Activated T-cell treated with anti-CD3 and anti-CD28 coated beads, Interleukin-2, amount 50 U/mL, for 72 hours (primary cell): ENCODE measurements at regions not wholly inside any gene's neighbourhood (a gene's known extent, or its start where the extent isn't known, plus 50 kb on each side); places are given as distances from the start of the nearest gene placed in this dataset.

ENCODE experiments used
- ATAC-seq, 2 donors: fragments of 150-1000 bp; cut with Tn5 transposase; replicated peaks in 1 of 2; 2 replicates each; pipeline ENCODE4 v1.10.0; 2021; ENCODE audit warnings: moderate library complexity in 2 of 2, mild to moderate bottlenecking in 1 of 2
- DNase-seq, 2 donors: peaks; one replicate each; pipeline ENCODE4 v3.0.0; 2021 to 2022; ENCODE audit warnings: mixed read lengths in 1 of 2
- H3K27ac Mint-ChIP-seq: one replicate; pipeline ENCODE4 v1.8.0; 2022; ENCODE audit warnings: mild to moderate bottlenecking, moderate library complexity, mixed read lengths
- H3K27me3 Mint-ChIP-seq: one replicate; pipeline ENCODE4 v1.8.0; 2022; ENCODE audit warnings: low read depth, mixed read lengths
- H3K36me3 Mint-ChIP-seq, 2 donors: one replicate each; pipeline ENCODE4 v1.8.0; 2022; ENCODE audit warnings: mixed read lengths in 2 of 2, mild to moderate bottlenecking in 1 of 2; ENCODE audit not compliant: insufficient read depth in 2 of 2
- H3K4me1 Mint-ChIP-seq: one replicate; pipeline ENCODE4 v1.8.0; 2022; ENCODE audit warnings: low read depth, mixed read lengths
- H3K4me3 Mint-ChIP-seq, 2 donors: one replicate each; pipeline ENCODE4 v1.8.0; 2022; ENCODE audit warnings: mild to moderate bottlenecking in 2 of 2, mixed read lengths in 2 of 2, moderate library complexity in 2 of 2
- H3K9me3 Mint-ChIP-seq, 2 donors: one replicate each; pipeline ENCODE4 v1.8.0; 2022; ENCODE audit warnings: mixed read lengths in 2 of 2

DNA sequence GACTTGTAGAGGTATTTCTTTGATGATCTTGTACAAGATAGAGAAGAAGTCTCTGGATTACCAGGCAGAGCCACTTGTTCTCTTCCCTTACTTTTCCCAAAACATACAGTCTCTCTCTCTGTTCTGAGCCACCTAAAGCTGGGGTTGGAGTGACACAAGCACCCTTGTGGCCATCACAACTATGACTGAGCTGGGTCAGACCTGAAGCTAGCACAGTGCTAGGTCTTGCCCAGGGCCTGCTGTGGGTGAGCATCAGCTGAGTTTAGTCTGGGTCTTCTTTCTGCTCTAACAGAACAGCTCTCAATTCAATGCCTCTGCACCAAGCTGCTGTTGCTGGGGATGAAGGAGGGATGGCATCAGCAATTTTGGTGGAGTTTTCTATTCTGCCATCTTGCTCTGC, 110.2 kb downstream of the HTR1B start:
- DNase-seq, result no peak
- Mint-ChIP-seq H3K4me3 (no peak overlapping the region), H3K36me3 (no peaks in the 10 kb centered on the region), H3K4me1 (no peaks in the 10 kb centered on the region), H3K27me3 (no peaks in the 10 kb centered on the region), H3K27ac (no peak overlapping the region), H3K9me3 (peaks cover 2% of the 10 kb centered on the region in 2 donors)
- ATAC-seq, result no peak

DNA sequence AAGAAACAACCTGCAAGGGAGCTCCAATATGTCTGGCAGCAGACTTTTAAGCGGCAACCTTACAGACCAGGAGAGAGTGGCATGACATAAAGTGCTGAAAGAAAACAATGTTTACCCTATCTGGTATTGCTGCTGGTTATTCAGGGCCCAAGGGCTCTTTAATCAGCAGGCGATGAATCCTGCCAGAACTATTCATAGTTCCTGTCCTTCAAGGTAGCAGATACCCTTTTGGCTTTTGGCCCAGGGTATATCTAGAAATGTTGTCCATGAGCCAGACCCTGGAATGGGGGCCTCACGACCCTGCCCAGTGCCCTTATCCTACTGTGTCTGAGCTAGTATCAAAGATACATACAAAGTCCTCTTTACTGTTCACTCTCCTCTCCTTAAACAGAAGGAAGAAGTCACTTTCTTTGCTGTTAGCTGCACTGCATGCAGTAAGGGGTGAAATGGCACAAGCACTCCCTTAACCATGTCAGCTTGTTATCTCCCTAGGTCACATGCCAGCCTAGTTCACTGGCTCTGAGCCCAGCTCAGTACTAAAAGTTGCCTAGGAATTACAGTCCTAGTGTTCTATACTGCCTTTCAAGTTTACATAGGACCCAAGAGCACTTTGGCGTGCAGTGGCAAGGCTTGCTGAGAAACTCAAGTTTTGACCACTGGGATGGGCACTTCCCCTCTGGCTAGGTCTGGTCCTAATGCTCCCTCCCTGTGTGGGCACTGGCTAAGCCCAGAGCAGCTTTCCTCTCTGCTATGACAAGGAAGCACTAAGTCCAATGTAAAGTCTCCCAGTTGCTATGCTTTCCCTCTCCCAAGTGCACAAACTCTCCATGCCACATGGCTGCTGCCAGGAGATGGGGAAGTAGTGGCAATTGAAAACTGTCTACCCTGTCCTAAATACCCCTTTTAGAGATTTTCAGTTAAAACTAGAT, 122.0 kb downstream of the HTR1B start:
- Mint-ChIP-seq H3K36me3 (no peaks in the 10 kb centered on the region), H3K27me3 (no peaks in the 10 kb centered on the region), H3K4me3 (no peak overlapping the region), H3K4me1 (no peaks in the 10 kb centered on the region), H3K27ac (no peak overlapping the region), H3K9me3 (peaks cover 2 to 3% of the 10 kb centered on the region in 2 donors)
- ATAC-seq (no peak), DNase-seq (no peak)

DNA sequence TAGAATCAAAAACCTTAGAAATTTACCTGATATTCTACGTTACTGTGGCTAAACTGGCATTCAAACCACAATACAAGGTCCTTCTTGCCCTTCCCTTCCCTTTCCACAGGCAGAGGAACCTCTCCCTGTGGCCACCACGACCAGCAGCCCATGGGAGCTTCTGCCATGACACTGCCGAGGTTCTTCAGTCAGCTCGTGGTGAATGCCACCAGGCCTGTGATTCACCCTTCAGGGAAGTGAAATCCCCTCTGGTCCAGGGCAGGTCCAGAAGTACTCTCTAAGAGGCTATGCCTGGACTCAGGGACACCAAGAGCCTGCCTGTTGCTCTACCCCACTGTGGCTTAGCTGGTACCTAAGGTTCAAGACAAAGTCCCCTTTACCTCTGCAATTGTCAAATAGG, 123.0 kb downstream of the HTR1B start:
- ATAC-seq (no peak), DNase-seq (no peak)
- Mint-ChIP-seq H3K27ac (no peak overlapping the region), H3K4me1 (no peaks in the 10 kb centered on the region), H3K9me3 (peaks cover 2 to 3% of the 10 kb centered on the region in 2 donors), H3K27me3 (no peaks in the 10 kb centered on the region), H3K36me3 (no peaks in the 10 kb centered on the region), H3K4me3 (no peak overlapping the region)

DNA sequence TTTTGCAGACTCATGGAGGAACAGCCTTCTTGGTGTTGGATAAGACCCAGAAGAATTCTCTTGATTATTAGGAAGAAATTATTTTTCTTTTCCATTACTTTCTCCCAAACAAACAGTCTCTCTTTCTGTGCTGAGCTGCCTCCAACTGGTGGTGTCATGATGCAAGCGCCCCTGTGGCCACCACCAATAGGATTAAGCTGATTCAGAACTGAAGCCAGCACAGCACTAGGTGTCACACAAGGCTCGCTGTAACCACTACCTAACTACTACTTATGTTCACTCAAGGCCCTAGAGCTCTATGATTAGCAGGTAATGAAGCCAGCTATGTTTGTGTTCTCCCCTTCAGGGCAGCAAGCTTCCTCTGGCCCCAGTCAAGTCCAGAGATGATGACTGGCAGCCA, 123.4 kb downstream of the HTR1B start:
- H3K9me3 Mint-ChIP-seq, result peaks cover 2 to 5% of the 10 kb centered on the region in 2 donors
- H3K4me1 Mint-ChIP-seq, result no peaks in the 10 kb centered on the region
- H3K36me3 Mint-ChIP-seq, result no peaks in the 10 kb centered on the region
- DNase-seq, result no peak
- H3K4me3 Mint-ChIP-seq, result no peak overlapping the region
- no peak for ATAC-seq
- H3K27me3 Mint-ChIP-seq, result no peaks in the 10 kb centered on the region
- H3K27ac Mint-ChIP-seq, result no peak overlapping the region

DNA sequence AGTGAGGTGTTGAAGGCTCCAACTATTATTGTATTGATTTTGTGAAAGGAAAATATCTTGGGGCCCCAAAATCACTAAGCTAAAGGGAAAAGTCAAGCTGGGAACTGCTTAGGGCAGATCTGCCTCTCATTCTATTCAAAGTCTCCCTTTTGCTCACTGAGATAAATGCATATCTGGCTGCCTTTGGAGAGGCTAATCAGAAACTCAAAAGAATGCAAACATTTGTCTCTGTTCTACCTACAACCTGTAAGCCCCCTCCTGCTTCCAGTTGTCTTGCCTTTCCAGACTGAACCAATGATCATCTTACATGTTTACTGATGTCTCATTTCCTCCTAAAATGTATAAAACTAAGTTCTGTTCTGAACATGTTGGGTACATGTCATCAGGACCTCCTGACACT, 125.9 kb downstream of the HTR1B start:
- Mint-ChIP-seq H3K4me3 (no peak overlapping the region), H3K4me1 (no peaks in the 10 kb centered on the region), H3K36me3 (peaks cover 0 to 2% of the 10 kb centered on the region in 2 donors), H3K27ac (no peak overlapping the region), H3K27me3 (no peaks in the 10 kb centered on the region), H3K9me3 (peaks cover 3 to 6% of the 10 kb centered on the region in 2 donors)
- no peak for ATAC-seq
- no peak for DNase-seq

DNA sequence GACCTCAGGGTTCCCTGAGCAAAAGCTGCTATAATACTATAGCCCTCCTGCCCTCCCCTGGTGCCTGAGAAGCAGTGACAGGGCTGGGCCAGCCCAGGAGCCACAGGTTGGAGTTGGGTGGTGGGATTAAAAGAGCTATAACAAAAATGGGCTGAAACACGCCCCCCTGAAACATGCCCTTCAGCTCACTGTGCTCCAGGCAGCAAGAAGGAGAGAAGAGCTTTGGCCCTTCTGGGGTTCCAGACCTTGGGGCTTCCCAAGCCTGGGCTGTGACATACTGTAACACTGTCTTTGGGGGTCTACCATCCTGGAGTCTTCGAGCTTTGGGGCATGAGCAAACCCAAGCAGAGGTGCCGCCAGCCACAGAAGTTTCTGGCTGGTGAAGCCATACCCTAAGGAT, 129.2 kb downstream of the HTR1B start:
- H3K9me3 Mint-ChIP-seq, result peaks cover 2 to 3% of the 10 kb centered on the region in 2 donors
- H3K27me3 Mint-ChIP-seq, result no peaks in the 10 kb centered on the region
- DNase-seq, result no peak
- no peaks in the 10 kb centered on the region for H3K4me1 Mint-ChIP-seq
- no peak for ATAC-seq
- H3K27ac Mint-ChIP-seq, result no peak overlapping the region
- peaks cover 0 to 2% of the 10 kb centered on the region in 2 donors for H3K36me3 Mint-ChIP-seq
- H3K4me3 Mint-ChIP-seq, result no peak overlapping the region

DNA sequence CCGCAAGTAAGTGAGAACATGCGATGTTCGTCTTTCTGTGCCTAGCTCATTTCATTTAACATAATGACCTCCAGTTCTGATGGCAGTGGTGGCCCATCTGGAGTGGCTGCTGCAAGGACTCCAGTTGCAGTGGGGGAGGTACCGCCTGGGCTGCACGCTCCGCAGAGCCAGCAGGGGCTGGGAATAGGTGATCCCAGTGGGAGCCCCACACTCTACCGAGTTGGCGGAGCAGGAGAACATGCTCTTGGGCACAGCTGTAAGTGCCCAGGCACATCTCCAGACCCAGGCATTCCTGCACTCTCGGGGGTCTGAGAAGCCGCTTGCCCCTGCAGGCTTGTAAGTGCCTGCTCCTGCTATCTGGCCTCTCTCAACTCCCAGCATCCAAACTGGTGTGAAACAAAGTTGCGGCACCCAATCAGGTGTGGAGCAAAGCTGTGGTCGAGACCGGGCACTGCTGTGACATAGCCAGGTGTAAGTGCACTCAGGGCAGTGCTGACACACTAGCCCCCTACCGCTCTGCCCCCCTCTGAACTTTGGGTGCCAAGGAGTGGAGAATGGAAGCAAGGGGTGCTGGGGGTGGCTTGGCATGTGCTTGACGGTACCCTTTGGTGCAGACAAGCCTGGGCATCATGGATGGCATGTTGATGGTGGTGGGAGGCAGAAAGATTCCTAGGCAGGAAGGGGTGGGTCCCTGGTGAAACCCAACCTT, 130.2 kb downstream of the HTR1B start:
- no peak for ATAC-seq
- H3K4me3 Mint-ChIP-seq, result no peak overlapping the region
- peaks cover 2 to 3% of the 10 kb centered on the region in 2 donors for H3K9me3 Mint-ChIP-seq
- H3K36me3 Mint-ChIP-seq, result peaks cover 0 to 2% of the 10 kb centered on the region in 2 donors
- H3K27ac Mint-ChIP-seq, result no peak overlapping the region
- H3K27me3 Mint-ChIP-seq, result no peaks in the 10 kb centered on the region
- H3K4me1 Mint-ChIP-seq, result no peaks in the 10 kb centered on the region
- DNase-seq, result no peak

DNA sequence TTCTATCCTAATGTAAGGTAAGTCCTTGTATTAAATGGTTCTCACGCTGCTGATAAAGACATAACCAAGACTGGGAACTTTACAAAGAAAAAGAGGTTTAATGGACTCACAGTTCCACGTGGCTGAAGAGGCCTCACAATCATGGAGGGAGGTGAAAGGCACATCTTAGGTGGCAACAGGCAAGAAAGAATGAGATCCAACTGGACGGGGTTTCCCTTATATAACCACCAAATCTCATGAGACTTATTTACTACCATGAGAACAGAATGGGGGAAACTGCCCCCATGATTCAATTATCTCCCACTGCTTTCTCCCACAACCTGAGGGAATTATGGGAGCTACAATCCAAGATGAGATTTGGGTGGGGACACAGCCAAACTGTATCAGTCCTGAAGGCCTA, 136.6 kb downstream of the HTR1B start:
- ATAC-seq (no peak), DNase-seq (no peak)
- no peak overlapping the region for H3K4me3 Mint-ChIP-seq
- H3K9me3 Mint-ChIP-seq, result peaks cover 5 to 8% of the 10 kb centered on the region in 2 donors
- no peaks in the 10 kb centered on the region for H3K36me3 Mint-ChIP-seq
- no peak overlapping the region for H3K27ac Mint-ChIP-seq
- H3K4me1 Mint-ChIP-seq, result no peaks in the 10 kb centered on the region
- no peaks in the 10 kb centered on the region for H3K27me3 Mint-ChIP-seq

DNA sequence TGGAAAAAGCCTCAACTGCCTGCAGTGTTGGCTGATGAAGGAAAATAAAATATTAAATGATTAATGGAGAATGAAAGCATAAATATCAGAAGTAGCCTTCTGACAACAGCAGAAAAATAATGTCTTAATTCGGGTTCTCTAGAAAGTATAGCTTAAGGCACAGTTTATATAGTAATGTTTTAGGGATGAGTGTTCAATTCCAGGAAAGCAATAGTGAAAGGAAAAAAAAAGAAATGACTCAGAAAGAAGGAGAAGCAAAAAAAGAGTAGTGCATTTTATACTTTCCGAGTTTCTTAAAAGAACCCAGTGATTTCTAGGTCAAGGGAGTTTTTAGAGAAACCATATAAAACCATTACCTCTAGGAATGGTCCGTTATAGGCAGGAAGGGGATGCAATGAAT, 137.3 kb downstream of the HTR1B start:
- Mint-ChIP-seq H3K9me3 (peaks cover 5 to 8% of the 10 kb centered on the region in 2 donors), H3K4me1 (no peaks in the 10 kb centered on the region), H3K4me3 (no peak overlapping the region), H3K27me3 (no peaks in the 10 kb centered on the region), H3K27ac (no peak overlapping the region), H3K36me3 (no peaks in the 10 kb centered on the region)
- ATAC-seq, result no peak
- DNase-seq, result no peak

DNA sequence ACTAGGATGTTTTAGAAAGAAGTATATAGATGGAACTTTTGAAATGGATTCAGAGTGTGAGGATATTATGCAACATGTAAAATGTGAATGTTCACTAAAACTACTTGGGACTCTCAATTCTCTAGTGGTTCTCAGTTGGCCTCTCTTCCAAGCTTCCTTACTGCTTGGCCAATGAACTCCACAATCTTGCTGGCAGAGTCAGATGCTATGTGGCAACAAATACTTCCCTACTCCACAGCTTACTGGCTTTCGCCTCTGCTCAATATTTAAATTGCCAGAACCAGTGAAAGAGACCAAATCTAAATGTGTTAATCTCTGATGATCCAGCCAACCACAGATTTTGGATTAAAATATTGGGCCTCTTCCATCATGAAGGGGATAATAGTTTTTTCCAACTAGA, 138.4 kb downstream of the HTR1B start:
- no peak overlapping the region for H3K27ac Mint-ChIP-seq
- no peaks in the 10 kb centered on the region for H3K4me1 Mint-ChIP-seq
- DNase-seq (no peak), ATAC-seq (no peak)
- no peaks in the 10 kb centered on the region for H3K36me3 Mint-ChIP-seq
- peaks cover 5 to 8% of the 10 kb centered on the region in 2 donors for H3K9me3 Mint-ChIP-seq
- H3K4me3 Mint-ChIP-seq, result no peak overlapping the region
- H3K27me3 Mint-ChIP-seq, result no peaks in the 10 kb centered on the region

DNA sequence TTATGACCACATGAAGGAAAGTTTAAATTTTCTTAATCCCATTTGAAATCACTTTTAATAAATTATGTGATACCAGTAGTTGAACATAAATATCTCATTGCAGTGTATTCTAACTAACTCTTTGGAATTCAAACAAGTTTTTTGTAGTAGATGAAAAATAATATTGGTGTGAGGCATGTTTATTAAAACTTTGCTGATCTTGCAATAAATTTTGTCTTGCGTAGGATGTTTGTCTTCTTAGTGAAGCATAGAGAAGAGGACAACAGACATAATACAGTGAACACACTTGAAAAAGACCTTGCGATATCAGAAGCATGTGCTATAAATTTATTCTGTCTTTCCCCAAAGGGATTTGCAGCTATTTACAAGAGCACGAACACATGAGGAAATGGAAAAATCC, 140.7 kb downstream of the HTR1B start:
- Mint-ChIP-seq H3K4me3 (no peak overlapping the region), H3K4me1 (no peaks in the 10 kb centered on the region), H3K36me3 (no peaks in the 10 kb centered on the region), H3K27ac (no peak overlapping the region), H3K27me3 (no peaks in the 10 kb centered on the region), H3K9me3 (peaks cover 6 to 8% of the 10 kb centered on the region in 2 donors)
- ATAC-seq, result no peak
- no peak for DNase-seq

DNA sequence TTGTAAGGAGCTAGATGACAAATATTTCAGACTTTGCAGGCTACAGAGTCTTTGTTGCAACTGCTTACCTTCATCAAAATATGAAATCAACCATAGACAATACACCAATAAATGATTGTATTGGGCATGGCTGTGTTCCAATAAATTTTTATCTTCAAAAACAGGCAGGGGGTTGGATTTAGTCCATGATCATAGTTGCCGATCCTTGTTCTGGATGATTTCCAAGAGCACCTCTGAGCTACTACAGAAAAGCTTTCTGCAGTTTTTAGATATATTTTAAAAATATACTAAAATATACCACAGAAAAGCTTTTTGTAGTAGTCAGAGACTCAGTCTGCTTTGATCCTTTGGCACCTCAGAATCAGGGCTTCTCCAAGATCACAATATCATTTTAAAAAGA, 145.0 kb downstream of the HTR1B start:
- DNase-seq (no peak), ATAC-seq (no peak)
- H3K4me3 Mint-ChIP-seq, result no peak overlapping the region
- no peaks in the 10 kb centered on the region for H3K36me3 Mint-ChIP-seq
- no peaks in the 10 kb centered on the region for H3K27me3 Mint-ChIP-seq
- H3K4me1 Mint-ChIP-seq, result no peaks in the 10 kb centered on the region
- H3K27ac Mint-ChIP-seq, result no peak overlapping the region
- peaks cover 0 to 3% of the 10 kb centered on the region in 2 donors for H3K9me3 Mint-ChIP-seq

DNA sequence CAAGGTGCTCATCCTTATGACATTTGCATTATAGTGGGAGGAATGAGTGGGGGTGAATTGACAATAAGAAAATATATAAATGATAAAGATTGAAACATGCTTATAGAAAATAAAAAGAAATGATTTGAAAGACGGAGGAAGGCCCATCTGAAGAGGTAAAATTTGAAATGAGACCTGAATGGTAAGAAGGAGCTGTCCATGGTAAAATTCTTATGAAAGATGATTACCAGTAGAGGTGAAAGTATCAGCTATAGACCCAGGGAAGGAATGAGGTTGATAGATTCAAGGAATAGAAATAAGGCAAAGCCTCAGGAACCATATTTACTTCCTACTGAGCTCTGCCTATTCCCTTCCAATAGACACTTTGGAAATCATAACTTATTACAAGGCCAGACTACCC, 149.7 kb downstream of the HTR1B start:
- Mint-ChIP-seq H3K4me1 (no peaks in the 10 kb centered on the region), H3K27ac (no peak overlapping the region), H3K27me3 (no peaks in the 10 kb centered on the region), H3K4me3 (no peak overlapping the region), H3K9me3 (peaks cover 0 to 3% of the 10 kb centered on the region in 2 donors), H3K36me3 (no peaks in the 10 kb centered on the region)
- no peak for DNase-seq
- ATAC-seq, result no peak
